IMR-90 (cell line): ENCODE measurements at regions not wholly inside any gene's neighbourhood (a gene's known extent, or its start where the extent isn't known, plus 50 kb on each side); places are given as distances from the start of the nearest gene placed in this dataset.

ENCODE experiments used
- ATAC-seq: fragments of 200-7000 bp; cut with Tn5 transposase; 2 replicates; pipeline ENCODE4 v1.9.1; 2020; ENCODE audit warnings: low read depth, mild to moderate bottlenecking, moderate library complexity
- BruUV-seq: library from RNA; stranded (reverse); fragments of 400-500 nt; replicated peaks from 2 replicates; lab custom pipeline; 2021; lab: Mats Ljungman, UMichigan
- CTCF ChIA-PET: fragments of 300-600 bp; formaldehyde crosslinking; extraction: SDS; loops from one replicate; lab custom pipeline; 2021; ENCODE audit warnings: antibody characterized with exemption; lab: Yijun Ruan, JAX
- POLR2A ChIA-PET: fragments of 300-600 bp; sonication (Branson Sonifier 250); formaldehyde crosslinking; loops from one replicate; lab custom pipeline; 2022; ENCODE audit warnings: antibody characterized with exemption; ENCODE audit not compliant: unreplicated experiment; lab: Charles Lee
- DNase-seq: peaks from one replicate; pipeline ENCODE4 v3.0.0; 2013
- H2AFZ ChIP-seq: replicated peaks from 2 replicates; pipeline ENCODE3; 2013; ENCODE audit warnings: low read length, mild to moderate bottlenecking; ENCODE audit not compliant: poor library complexity
- H2AK5ac ChIP-seq: 2 replicates; pipeline ENCODE4 v1.6.1; 2013; ENCODE audit warnings: low read depth, low read length, inconsistent platforms
- H2AK9ac ChIP-seq: replicated peaks from 2 replicates; pipeline ENCODE3; 2013; ENCODE audit warnings: mild to moderate bottlenecking, low read depth, low read length, moderate library complexity; ENCODE audit not compliant: poor library complexity
- H2BK120ac ChIP-seq: 2 replicates; pipeline ENCODE4 v1.6.1; 2013; ENCODE audit warnings: low read depth, low read length, inconsistent platforms
- H2BK15ac ChIP-seq: 3 replicates; pipeline ENCODE4 v1.6.1; 2013; ENCODE audit warnings: low read depth, low read length, inconsistent platforms
- H2BK20ac ChIP-seq: 2 replicates; pipeline ENCODE4 v1.6.1; 2013; ENCODE audit warnings: low read depth, mild to moderate bottlenecking, inconsistent platforms, low read length, moderate library complexity
- H2BK5ac ChIP-seq: 2 replicates; pipeline ENCODE4 v1.6.1; 2013; ENCODE audit warnings: mild to moderate bottlenecking, low read depth, low read length, inconsistent platforms; ENCODE audit not compliant: poor library complexity, severe bottlenecking
- H3K14ac ChIP-seq: replicated peaks from 2 replicates; pipeline ENCODE4 v1.6.1; 2013; ENCODE audit warnings: low read depth, low read length, inconsistent platforms
- H3K18ac ChIP-seq: 2 replicates; pipeline ENCODE4 v1.6.1; 2013; ENCODE audit warnings: low read depth, low read length, control low read depth
- H3K23ac ChIP-seq: 2 replicates; pipeline ENCODE4 v1.6.1; 2013; ENCODE audit warnings: low read depth, low read length, inconsistent platforms
- H3K27ac ChIP-seq: 2 replicates; pipeline ENCODE4 v1.5.1; 2013; ENCODE audit warnings: mild to moderate bottlenecking, control low read depth, low read length; ENCODE audit not compliant: insufficient read depth
- H3K27me3 ChIP-seq: 2 replicates; pipeline ENCODE4 v1.6.1; 2013; ENCODE audit warnings: low read length; ENCODE audit not compliant: control insufficient read depth, insufficient read depth
- H3K36me3 ChIP-seq: 2 replicates; pipeline ENCODE4 v1.6.1; 2013; ENCODE audit warnings: low read length, mixed read lengths; ENCODE audit not compliant: control insufficient read depth, insufficient read depth
- H3K4ac ChIP-seq: 2 replicates; pipeline ENCODE4 v1.6.1; 2013; ENCODE audit warnings: low read depth, low read length, inconsistent platforms
- H3K4me1 ChIP-seq: 2 replicates; pipeline ENCODE4 v1.6.1; 2013; ENCODE audit warnings: low read length, mixed read lengths; ENCODE audit not compliant: control insufficient read depth, insufficient read depth
- H3K4me2 ChIP-seq: 2 replicates; pipeline ENCODE4 v1.6.1; 2013; ENCODE audit warnings: low read depth, mild to moderate bottlenecking, control low read depth, low read length, moderate library complexity
- H3K4me3 ChIP-seq: 2 replicates; pipeline ENCODE4 v1.5.1; 2013; ENCODE audit warnings: low read depth, mild to moderate bottlenecking, control low read depth, low read length, moderate library complexity; ENCODE audit not compliant: insufficient read depth
- H3K56ac ChIP-seq: 2 replicates; pipeline ENCODE4 v1.6.1; 2013; ENCODE audit warnings: low read length, inconsistent platforms; ENCODE audit not compliant: insufficient read depth; ENCODE audit errors: extremely low read depth
- H3K79me1 ChIP-seq, 2 experiments: 2 replicates each; pipeline ENCODE4 v1.6.1; 2013; ENCODE audit warnings: low read length in 2 of 2, inconsistent platforms in 1 of 2, low read depth in 1 of 2
- H3K9ac ChIP-seq: 2 replicates; pipeline ENCODE4 v1.6.1; 2013; ENCODE audit warnings: low read depth, low read length, control low read depth
- H3K9me1 ChIP-seq: 2 replicates; pipeline ENCODE4 v1.6.1; 2013; ENCODE audit warnings: low read length, inconsistent platforms; ENCODE audit not compliant: insufficient read depth
- H3K9me3 ChIP-seq: 2 replicates; pipeline ENCODE4 v1.6.1; 2013; ENCODE audit warnings: low read length; ENCODE audit not compliant: control insufficient read depth, insufficient read depth
- H4K20me1 ChIP-seq: 2 replicates; pipeline ENCODE4 v1.6.1; 2013; ENCODE audit warnings: low read length, inconsistent platforms; ENCODE audit not compliant: insufficient read depth
- H4K5ac ChIP-seq: 2 replicates; pipeline ENCODE4 v1.6.1; 2013; ENCODE audit warnings: mild to moderate bottlenecking, low read depth, low read length, control low read depth
- H4K8ac ChIP-seq, 2 experiments: 2 replicates each; pipeline ENCODE4 v1.6.1; 2013; ENCODE audit warnings: low read depth in 2 of 2, low read length in 2 of 2, control low read depth in 1 of 2, inconsistent platforms in 1 of 2
- H4K91ac ChIP-seq: 2 replicates; pipeline ENCODE4 v1.6.1; 2013; ENCODE audit warnings: low read depth, low read length, inconsistent platforms; ENCODE audit not compliant: insufficient read depth
- BHLHE40 ChIP-seq: fragments of 150-350 bp; IDR thresholded peaks from 2 replicates; pipeline ENCODE4 v1.6.1; 2016; ENCODE audit warnings: mild to moderate bottlenecking, low read depth, low read length
- CEBPB ChIP-seq: IDR thresholded peaks from 2 replicates; pipeline ENCODE4 v1.6.1; 2012; ENCODE audit warnings: low read depth, low read length, improper control_type of control experiment
- CHD1 ChIP-seq: IDR thresholded peaks from 2 replicates; pipeline ENCODE4 v1.6.1; 2012; ENCODE audit warnings: low read depth, low read length, improper control_type of control experiment
- FOS ChIP-seq: fragments of 150-350 bp; IDR thresholded peaks from 2 replicates; pipeline ENCODE4 v1.6.1; 2016; ENCODE audit warnings: low read depth, low read length
- MAFK ChIP-seq: IDR thresholded peaks from 2 replicates; pipeline ENCODE4 v1.6.1; 2012; ENCODE audit warnings: low read depth, low read length, improper control_type of control experiment
- MAZ ChIP-seq: IDR thresholded peaks from 2 replicates; pipeline ENCODE4 v1.6.1; 2012; ENCODE audit warnings: low read depth, mild to moderate bottlenecking, low read length, improper control_type of control experiment, moderate library complexity, borderline replicate concordance
- MXI1 ChIP-seq: IDR thresholded peaks from 2 replicates; pipeline ENCODE4 v1.6.1; 2012; ENCODE audit warnings: low read depth, mild to moderate bottlenecking, low read length, moderate library complexity, borderline replicate concordance
- NFE2L2 ChIP-seq: fragments of 150-350 bp; IDR thresholded peaks from 2 replicates; pipeline ENCODE4 v1.6.1; 2016; ENCODE audit warnings: low read depth, mild to moderate bottlenecking, low read length
- POLR2A ChIP-seq: IDR thresholded peaks from 2 replicates; pipeline ENCODE4 v1.6.1; 2012; ENCODE audit warnings: mild to moderate bottlenecking, low read depth, low read length
- RAD21 ChIP-seq: IDR thresholded peaks from 2 replicates; pipeline ENCODE4 v1.6.1; 2012; ENCODE audit warnings: low read length, improper control_type of control experiment
- RCOR1 ChIP-seq: IDR thresholded peaks from 2 replicates; pipeline ENCODE4 v1.6.1; 2012; ENCODE audit warnings: mild to moderate bottlenecking, low read length, improper control_type of control experiment; ENCODE audit not compliant: insufficient replicate concordance
- RFX5 ChIP-seq: IDR thresholded peaks from 2 replicates; pipeline ENCODE4 v1.8.0; 2012; ENCODE audit warnings: low read depth, mild to moderate bottlenecking, low read length, moderate library complexity
- SMC3 ChIP-seq: fragments of 150-350 bp; IDR thresholded peaks from 2 replicates; pipeline ENCODE4 v1.6.1; 2016; ENCODE audit warnings: low read depth, mild to moderate bottlenecking, antibody characterized with exemption, low read length, moderate library complexity
- WGBS, 2 experiments: methylation state at CpG; one replicate each; pipeline versions ENCODE4 v1.1.5 to v1.1.7; 2013; ENCODE audit warnings: missing lambda C conversion rate in 2 of 2; ENCODE audit not compliant: insufficient read length in 1 of 2; ENCODE audit errors: extremely low coverage in 2 of 2; 5-methylcytosine and 5-hydroxymethylcytosine counted together
- dilution Hi-C: fragments of 300-500 bp; cut with HindIII; formaldehyde crosslinking; loops from one replicate; pipeline ENCODE4 v1.14.3; 2018; ENCODE audit warnings: low sequenced_read_pairs; ENCODE audit not compliant: unreplicated experiment
- in situ Hi-C: fragments of 300-500 bp; cut with MboI; formaldehyde crosslinking; loops from 3 replicates; pipeline ENCODE4 v1.14.3; 2019; ENCODE audit warnings: low sequenced_read_pairs, inconsistent platforms, mixed read lengths
- intact Hi-C: fragments of 100-400 bp; cut with micrococcal nuclease; formaldehyde crosslinking; loops from 2 replicates; pipeline ENCODE4 v1.10.0; 2022
- TF ChIP-seq, protein P1 (sequence below): fragments of 150-350 bp; IDR thresholded peaks from 2 replicates; pipeline ENCODE4 v1.6.1; 2016; ENCODE audit warnings: low read depth, mild to moderate bottlenecking, low read length, moderate library complexity, borderline replicate concordance
- TF ChIP-seq, protein P2 (sequence below): conservative IDR thresholded peaks from 2 replicates; pipeline ENCODE4 v1.5.1; 2012; ENCODE audit warnings: mild to moderate bottlenecking, low read depth, low read length, improper control_type of control experiment
- TF ChIP-seq, protein P3 (sequence below): fragments of 150-350 bp; IDR thresholded peaks from 2 replicates; pipeline ENCODE4 v1.6.1; 2017; ENCODE audit warnings: mild to moderate bottlenecking, antibody characterized with exemption, low read length, low read depth

DNA sequence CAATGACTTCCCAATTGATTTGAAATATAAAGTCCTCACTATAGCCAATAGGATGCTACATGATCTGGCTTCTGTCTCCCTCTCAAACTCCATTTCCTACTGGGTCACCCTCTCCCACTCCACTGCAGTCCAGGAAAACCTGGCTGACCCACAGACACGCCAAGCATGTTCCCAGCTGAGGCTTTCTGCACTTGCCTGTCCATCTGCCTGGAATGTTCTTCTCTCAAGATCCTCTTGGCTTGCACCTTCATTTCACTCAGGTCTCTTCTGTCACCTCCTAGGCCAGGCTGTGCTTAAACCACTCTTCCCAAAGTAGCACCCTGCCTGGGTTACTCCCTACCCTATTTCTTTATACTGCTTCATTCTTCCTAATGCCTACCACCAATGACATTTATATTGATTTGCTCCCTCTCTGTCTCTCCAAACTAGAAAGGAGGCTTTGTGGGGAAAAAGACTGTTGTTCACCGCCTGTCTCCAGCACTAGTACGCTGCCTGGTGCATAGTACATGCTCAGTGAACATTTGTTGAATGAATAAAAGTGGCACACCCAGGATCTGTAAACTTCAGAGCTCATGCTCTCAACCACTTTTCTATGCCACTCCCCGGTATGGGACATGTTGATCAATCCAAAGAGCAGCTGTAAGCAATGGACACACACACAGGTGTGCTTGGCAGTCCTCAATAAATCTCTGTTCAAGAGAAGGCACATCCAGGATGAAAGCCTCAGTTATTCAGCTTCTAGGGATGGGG is 261.3 kb downstream of the FOXO1 start:
- peaks cover 6% of the 10 kb centered on the region for H3K9me1 ChIP-seq
- H3K56ac ChIP-seq = no peak overlapping the region
- no peak overlapping the region for H3K9ac ChIP-seq
- no peaks in the 10 kb centered on the region for H3K36me3 ChIP-seq
- H2BK15ac ChIP-seq = no peak overlapping the region; the same call in 2 of the 3 replicates
- in situ Hi-C loops (no loop called here), intact Hi-C loops (no loop called here), dilution Hi-C loops (no loop called here)
- no peak overlapping the region for H4K5ac ChIP-seq
- H2AK9ac ChIP-seq = no peak overlapping the region
- peaks cover 15% of the 10 kb centered on the region for H3K4me1 ChIP-seq
- H2BK5ac ChIP-seq = no peak overlapping the region
- no TSS peak for BruUV-seq
- no peak overlapping the region for H4K8ac ChIP-seq
- TF ChIP-seq, protein P1, sequence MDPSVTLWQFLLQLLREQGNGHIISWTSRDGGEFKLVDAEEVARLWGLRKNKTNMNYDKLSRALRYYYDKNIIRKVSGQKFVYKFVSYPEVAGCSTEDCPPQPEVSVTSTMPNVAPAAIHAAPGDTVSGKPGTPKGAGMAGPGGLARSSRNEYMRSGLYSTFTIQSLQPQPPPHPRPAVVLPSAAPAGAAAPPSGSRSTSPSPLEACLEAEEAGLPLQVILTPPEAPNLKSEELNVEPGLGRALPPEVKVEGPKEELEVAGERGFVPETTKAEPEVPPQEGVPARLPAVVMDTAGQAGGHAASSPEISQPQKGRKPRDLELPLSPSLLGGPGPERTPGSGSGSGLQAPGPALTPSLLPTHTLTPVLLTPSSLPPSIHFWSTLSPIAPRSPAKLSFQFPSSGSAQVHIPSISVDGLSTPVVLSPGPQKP = no peak
- no peak for TF ChIP-seq SMC3
- no peak for TF ChIP-seq NFE2L2
- TF ChIP-seq MXI1 = no peak
- TF ChIP-seq, protein P2, sequence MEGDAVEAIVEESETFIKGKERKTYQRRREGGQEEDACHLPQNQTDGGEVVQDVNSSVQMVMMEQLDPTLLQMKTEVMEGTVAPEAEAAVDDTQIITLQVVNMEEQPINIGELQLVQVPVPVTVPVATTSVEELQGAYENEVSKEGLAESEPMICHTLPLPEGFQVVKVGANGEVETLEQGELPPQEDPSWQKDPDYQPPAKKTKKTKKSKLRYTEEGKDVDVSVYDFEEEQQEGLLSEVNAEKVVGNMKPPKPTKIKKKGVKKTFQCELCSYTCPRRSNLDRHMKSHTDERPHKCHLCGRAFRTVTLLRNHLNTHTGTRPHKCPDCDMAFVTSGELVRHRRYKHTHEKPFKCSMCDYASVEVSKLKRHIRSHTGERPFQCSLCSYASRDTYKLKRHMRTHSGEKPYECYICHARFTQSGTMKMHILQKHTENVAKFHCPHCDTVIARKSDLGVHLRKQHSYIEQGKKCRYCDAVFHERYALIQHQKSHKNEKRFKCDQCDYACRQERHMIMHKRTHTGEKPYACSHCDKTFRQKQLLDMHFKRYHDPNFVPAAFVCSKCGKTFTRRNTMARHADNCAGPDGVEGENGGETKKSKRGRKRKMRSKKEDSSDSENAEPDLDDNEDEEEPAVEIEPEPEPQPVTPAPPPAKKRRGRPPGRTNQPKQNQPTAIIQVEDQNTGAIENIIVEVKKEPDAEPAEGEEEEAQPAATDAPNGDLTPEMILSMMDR = no peak
- TF ChIP-seq CHD1 = no peak
- no peak for TF ChIP-seq MAZ
- TF ChIP-seq RAD21 = no peak
- TF ChIP-seq, protein P3, sequence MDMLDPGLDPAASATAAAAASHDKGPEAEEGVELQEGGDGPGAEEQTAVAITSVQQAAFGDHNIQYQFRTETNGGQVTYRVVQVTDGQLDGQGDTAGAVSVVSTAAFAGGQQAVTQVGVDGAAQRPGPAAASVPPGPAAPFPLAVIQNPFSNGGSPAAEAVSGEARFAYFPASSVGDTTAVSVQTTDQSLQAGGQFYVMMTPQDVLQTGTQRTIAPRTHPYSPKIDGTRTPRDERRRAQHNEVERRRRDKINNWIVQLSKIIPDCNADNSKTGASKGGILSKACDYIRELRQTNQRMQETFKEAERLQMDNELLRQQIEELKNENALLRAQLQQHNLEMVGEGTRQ = no peak
- TF ChIP-seq CEBPB = no peak
- TF ChIP-seq MAFK = no peak
- TF ChIP-seq POLR2A = no peak
- TF ChIP-seq RFX5 = no peak
- no peak for TF ChIP-seq RCOR1
- no peak for TF ChIP-seq FOS
- TF ChIP-seq BHLHE40 = no peak
- DNase-seq = no peak
- no peak overlapping the region for H2AFZ ChIP-seq
- no peak overlapping the region for H3K23ac ChIP-seq
- H3K79me1 ChIP-seq = no peaks in the 10 kb centered on the region
- ChIA-PET POLR2A (no interaction called here), CTCF (no interaction called here)
- H2AK5ac ChIP-seq = 0 out of 2 replicates have a peak overlapping the region, but pooled peaks have one; percentile 5
- no peak overlapping the region for H3K4ac ChIP-seq
- H3K27ac ChIP-seq = no peak overlapping the region
- H3K9me3 ChIP-seq = no peaks in the 10 kb centered on the region
- no peak overlapping the region for H4K91ac ChIP-seq
- WGBS, 2 experiments = 100% methylated on average over 1 of the region's 4 CpGs; no CpG with 5 or more reads in 1 of the 2 experiments
- H3K27me3 ChIP-seq = no peaks in the 10 kb centered on the region
- no peak overlapping the region for H3K18ac ChIP-seq
- no peak for ATAC-seq
- H3K4me2 ChIP-seq = no peak overlapping the region
- H3K14ac ChIP-seq = no peak overlapping the region
- H2BK20ac ChIP-seq = no peak overlapping the region; the same call in 1 of the 2 replicates
- no peak overlapping the region for H3K4me3 ChIP-seq
- no peaks in the 10 kb centered on the region for H4K20me1 ChIP-seq
- 0 out of 2 replicates have a peak overlapping the region, but pooled peaks have one; percentile 18 for H2BK120ac ChIP-seq
